NCI-H1436 (cell line): ENCODE measurements at regions not wholly inside any gene's neighbourhood (a gene's known extent, or its start where the extent isn't known, plus 50 kb on each side); places are given as distances from the start of the nearest gene placed in this dataset.

Source experiments
- DNase-seq: peaks from one replicate; lab custom pipeline; 2025; lab: John Stamatoyannopoulos, UW

DNA sequence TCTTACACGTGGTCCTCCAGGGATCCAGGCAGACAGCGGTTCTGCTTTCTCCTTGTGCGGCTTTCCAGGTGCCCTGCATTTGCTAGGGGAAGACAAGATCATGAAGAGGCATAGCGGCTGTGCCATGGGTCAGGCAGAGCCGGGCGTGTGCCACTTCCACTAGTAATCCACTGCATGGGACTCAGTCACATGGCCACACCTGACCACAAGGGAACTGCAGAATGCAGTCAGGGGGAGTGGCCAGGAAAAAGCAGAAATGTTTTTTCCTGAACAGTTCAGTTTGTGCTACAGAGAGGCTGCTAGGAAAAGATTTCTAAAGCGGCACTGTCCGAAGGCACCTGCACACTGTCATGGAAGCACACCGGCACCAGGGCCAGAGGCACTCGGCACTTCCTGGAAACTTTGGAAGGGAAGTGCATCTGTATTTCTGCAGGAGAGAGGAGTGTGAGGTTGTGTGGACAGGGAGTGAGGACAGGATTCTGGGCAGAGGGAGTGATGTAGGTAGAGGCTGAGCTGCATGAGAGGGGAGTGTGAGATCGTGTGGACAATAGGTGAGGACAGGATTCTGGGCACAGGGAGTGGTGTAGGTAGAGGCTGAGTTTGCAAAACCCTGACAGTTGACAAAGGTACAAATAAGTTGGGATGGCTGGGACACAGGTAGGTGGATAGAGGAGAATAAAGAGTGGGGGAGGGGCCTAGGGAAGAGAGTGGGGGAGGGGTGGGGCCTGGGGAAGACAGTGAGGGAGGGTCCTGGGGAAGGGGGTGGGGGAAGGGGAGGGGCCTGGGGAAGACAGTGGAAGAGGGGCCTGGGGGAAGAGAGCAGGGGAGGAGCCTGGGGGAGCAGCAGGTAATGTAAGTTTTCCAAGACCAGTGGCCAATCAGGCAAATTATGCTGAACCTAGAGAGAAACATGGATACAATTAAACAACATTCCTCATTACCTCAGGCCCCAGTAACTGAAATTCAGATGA is 1436.3 kb downstream of the TBC1D22A start:
- no peak for DNase-seq

DNA sequence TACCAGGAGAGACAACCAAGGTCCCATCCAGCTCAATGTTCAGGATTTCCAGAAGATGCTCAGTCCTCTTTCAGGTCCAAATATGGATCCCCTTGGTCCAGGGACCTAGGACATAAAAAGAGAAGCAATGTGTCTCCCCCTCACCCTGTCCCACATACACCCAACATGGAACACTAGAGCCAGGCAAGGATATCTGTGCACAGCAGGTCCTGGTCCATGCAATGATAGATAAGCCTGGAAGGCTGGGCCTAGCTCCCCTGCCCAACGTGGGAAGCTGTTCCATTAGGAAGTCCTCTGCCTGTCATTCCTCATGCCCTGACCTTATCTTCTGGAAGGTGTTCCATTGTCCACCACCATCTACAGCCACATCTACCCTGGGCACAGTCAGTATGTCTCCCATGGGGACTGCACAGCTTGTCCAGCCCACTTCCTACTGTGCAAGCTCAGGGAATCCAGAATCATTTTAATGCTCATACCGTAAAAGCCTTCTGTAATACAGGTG is 1434.8 kb downstream of the TBC1D22A start:
- DNase-seq, result no peak

DNA sequence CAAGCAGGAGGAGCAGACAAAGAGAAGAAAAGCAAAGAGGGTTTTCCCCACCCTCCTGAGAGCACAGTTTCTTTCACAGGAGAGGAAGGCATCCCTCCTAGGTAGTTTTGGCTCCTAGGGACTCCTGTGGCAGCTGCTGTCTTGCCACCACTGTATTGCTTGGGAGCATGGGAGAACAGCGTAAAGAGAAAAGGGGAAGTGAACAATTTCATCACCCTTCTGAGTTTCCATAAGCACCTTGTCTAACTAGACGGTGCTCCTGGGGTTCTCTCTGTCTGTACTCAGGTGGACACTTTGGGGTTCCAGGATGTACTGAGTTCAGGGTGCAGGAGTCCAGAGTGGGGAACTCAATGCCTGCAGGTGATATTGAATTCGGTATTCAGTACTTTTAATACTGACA is 1430.5 kb downstream of the TBC1D22A start:
- DNase-seq, result no peak

DNA sequence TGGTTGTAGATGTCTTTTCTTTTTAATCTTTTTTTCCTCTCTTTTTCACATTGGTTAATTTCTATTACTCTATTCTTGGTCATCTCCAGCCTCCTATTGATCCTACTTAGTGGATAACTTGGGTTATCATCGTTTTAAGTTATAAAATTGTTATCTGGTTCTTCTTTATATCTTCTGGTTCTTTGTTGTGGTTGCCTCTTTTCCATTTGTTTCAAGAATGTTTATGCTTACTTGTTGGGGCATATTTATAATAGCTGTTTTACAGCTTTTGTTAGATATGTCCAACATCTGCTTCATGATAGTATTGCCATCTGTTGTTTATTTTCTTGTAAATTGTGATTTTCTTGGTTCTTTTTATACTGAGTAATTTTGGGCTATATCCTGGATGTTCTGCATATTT is 1429.6 kb downstream of the TBC1D22A start:
- DNase-seq, result no peak

DNA sequence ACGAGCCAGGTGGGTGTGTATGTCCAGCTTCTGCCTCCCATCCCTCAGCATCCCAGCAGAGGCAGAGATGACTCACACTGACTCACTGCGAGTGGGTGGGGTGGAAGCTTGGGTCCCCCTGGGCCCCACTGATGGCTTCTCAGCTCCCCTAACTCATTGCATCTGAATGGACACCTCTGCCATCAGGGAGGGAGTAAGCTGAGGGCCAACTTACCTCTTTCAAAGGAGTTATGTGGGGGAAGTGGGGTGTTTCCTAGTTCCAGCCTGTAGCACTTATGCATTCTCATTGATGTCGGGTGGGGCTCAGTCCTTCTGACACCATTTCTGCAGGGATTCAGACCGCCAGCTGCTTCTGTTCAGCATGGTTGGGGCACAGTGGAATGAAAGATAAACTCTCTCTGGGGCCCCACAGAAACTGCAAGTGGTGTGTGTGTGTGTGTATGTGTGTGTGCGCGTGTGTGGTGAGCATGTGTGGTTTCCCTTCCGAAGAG is 1425.8 kb downstream of the TBC1D22A start:
- DNase-seq, result no peak

DNA sequence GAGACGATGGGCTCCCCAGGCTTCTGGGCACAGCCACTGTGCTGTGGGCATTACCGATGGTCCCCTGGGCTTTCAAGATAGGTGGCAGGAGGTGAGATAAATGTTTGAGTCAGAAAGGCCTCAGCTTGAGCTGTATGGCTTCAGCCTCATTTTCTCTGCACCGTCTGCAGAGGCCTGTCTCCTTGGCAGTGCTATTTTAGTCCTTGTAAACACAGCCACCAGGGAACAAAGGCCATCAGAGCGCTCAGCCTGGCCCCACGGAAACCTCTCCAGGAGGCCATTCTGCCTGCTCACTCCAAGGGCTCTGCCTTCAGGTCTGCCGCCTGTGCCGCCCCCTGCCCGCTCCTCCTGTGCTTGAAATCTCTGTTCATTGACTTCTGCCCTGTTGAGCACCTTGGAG is 1424.9 kb downstream of the TBC1D22A start:
- no peak for DNase-seq

DNA sequence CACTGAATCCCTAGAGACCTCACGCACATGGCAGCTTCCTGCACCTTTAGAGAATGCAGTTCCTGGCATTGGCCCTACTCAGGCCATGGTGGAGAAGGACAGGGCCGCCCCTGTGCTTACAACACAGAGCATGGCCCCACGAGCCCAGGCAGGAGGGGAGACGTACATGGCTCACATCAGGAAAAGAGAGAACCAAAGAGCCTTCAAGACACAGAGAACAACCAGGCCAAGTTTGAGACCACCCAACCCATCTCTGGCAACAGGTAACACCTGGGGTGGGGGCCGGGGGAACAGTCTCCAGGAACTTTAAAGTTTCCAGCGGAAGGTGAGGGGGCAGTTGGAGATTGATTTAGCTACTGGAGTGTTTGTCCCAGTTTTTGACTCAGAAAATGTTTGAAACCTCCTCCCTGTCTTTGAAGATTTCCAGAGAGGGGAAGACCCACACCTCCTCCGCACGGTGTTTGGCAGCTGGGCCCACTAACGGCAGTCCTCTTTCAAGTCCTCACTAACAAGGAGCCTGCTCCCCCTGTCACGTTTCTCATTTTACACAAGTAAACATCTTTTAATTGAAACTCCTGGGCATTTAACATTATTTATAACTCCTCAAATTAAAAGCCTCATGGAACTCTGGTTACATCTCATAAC is 1423.8 kb downstream of the TBC1D22A start:
- DNase-seq, result no peak

DNA sequence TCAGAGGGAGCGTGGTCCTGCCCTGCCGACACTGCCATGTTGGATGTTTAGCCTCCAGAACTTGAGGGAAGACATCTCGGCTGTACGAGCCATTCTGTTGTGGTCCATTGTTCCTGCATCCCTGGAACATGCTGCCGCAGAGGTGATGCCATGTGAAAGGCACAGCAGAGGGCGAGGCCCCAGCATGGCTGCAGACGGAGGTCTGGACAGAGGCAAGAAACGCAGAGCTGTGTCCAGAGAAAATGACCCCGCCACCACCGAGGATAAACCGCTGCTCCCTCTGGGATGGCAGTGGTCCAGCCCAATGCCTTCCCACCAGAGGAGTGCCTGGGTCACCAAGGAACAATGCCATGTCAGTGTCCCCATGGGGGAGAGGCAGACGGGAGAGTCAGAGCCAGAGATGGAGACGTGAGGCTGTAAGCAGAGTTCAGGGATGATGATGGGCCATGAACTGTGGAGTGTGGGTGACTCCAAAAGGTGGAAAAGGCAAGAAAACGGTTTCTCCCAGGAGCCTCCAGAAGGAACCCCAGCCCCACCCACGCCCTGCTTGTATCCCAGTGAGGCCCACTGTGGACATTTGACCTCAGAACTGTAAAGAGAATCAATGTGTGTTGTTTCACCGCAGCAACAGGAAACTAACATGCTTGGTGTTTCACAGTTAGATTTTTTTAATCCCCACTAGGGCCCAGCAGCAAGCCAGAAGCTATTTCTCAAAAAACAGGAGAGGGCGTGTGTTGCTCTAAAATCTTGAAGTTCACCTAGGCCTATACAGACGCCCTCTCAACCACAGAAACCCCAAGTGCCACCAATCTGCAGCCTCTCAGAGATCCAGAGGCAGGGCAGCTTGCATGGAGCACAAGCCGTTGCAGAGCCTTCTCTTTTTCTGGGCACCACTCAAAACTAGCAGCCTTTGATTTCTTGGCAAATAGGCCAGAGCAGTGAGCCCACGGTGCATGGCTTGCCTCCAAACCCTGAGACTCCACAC is 1422.9 kb downstream of the TBC1D22A start:
- DNase-seq, result no peak

DNA sequence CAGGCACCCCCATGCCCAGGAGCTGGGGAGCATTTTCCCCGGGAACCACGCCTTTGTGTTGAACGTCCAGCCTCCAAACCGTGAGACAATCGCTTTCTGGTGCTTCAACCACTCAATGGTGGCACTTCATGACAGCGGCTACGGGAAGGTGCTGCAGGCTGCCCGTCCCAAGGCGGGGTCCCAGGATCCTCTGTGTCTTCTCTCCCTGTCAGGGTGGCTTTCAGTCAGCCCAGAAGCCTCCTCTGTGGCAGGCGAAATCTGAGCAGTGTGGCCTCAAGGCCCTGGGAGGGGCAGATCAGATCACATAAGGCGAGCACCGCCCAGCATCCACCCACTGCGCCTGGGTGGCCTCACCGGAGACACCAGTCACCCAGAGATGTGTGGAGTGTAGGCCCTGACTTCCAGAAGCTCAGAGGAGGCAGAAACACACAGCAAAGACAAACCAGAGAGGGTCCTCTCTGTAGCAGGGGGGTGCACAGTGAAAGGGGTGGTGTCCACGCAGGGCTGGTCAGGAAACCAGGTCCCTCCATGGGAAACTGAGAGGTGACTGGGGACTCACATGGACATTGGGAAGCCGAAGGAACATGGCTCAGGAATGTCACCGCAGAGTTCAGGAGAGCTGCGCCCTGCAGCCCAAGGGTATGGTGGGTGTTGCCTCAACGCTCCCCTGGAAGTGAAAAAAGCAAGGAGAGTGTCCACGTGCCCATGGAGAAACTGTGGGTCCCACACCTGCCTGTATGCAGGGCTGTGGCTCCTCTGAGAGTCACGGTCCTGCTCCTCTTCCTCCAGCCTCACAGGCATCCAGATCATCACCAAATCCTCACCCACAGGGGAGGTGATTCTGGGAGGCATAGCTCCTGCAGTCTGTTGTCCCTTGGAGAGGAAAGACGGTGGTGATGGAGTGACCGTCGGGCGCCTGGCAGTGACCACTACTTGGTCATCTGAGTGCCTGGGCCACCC is 1420.7 kb downstream of the TBC1D22A start:
- no peak for DNase-seq

DNA sequence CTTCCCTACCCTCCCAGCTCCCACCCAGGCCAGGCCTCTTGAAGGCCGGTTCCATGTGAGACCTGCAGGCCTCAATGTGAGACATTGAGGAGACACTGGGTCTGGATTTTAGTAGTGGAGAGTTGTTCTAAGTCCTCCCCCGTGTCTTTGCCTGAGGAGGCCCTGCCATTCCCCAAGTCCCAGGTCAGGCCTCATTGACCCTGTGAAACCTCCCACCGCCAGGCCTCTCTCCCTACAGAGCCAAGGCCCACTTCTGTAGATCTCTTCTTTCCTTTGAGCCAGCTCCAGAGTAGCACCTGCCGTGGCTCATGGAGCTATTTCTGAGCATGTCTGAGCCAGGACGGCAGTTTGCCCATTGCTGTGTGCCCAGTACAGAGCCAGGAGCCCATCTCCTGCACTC is 1419.6 kb downstream of the TBC1D22A start:
- DNase-seq, result no peak

DNA sequence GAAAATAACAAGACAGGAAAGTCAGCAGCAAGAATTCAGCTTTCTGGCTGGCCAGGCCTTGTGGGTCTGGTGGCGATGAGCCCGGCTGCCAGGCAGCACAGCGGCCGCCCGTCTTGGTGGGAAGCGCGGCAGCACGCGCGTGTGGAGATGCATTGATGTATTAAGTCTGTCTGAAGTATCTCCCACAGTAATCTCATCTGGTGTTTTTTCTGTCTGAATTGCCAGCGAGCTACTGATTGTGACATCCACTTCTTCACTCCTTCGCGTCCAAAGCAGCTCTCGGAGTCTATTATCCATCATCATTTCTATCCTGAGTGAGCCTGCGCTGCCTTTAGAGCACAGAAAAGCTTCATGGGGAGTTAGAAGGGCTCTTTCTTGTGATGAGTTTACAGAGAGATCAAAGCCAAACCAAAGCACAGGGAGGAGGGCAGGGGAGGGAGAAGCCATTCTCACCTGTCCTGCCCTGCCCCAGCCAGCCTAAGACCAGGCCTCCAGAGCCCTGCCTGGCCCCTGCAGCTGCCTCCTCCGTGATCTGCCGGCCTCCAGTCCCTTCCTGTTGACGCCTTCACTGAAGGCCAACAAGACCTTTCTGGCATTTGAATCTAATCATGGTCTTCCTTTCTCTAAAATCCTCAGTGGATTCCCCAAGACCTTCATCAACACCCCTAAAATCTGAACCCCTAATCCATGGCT is 1419.0 kb downstream of the TBC1D22A start:
- no peak for DNase-seq

DNA sequence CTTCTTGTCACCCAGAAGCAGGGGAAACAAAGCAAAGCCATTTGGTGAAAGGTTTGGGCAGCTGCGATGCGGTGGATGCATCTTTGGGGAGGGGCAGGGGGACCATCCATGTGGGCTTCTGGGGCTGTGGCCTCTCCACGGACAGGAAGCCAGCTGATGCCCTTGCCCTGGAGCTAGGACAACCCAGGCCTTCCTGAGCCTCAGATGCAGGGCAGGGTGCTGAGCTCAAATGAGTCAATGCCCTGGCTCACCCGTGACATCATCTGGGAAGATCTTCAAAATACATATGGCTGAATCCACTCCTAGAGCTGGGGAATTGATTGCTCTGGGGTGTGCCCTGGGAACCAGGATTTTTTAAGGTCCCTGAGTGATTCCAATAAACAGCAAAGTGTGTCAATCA is 1418.2 kb downstream of the TBC1D22A start:
- DNase-seq, result no peak

DNA sequence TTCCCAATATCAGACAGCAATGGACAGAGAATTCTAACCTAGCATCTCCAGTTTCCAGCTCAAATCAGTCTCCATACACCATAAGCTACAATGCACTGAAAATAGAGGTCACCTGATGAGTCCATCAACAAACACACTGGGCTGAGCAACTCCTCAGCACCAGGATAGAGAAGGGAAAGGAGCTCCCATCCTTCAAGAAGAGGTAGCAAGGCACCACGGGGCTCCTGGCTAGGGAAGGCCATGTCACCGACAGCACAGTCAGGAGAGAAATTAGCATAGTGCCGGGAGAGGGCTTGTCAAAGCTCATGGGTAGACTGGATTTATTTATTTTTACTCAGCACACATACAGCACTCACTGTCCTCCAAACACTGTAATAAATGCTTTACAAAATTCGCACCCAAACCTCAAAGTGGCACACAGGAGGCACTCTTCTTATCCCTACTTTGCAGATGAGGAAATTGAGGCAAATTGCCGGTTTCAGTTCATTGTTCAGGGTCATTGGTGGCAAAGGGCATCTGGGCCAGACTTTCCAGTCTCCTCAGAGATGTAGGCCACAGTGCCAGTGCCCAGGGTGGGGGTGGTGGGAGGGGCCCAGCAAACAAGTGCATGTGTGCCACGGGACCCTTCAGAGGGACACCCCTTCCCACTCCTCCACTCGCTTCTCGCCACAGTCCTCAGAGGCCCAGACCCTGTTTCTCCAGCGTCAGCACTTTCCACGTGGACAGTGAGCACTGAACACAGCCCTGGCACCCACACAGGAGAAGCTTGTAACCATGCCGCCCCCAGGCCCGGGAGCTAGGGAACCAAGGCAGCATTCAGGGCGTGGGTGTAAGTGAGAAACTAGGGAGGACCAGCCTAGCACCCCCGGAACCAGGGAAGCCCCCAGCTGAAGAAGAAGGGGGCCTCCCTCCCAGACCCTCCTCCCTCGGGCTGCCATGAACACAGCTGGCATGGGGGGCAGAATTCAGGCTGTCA is 1417.4 kb downstream of the TBC1D22A start:
- DNase-seq, result no peak

DNA sequence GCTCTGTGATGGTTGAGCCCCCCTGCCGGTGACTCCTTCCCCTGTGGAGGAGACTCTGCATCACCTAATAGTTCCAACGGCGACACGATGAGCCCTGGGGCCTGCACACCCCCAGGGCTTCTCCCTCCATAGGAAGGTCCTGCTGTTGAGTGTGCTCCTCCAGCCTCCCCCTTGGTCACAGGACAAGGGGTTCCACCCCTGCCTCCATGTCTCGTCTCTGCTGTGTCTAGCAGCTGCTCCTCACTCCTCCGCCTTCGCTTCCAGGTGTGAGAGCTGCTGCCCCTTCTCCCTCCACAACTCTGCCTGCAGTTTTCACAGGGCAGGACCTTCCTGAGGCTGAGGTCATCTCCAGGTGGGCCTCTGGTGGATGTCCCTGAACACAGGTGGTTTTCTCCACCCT is 1416.1 kb downstream of the TBC1D22A start:
- no peak for DNase-seq

DNA sequence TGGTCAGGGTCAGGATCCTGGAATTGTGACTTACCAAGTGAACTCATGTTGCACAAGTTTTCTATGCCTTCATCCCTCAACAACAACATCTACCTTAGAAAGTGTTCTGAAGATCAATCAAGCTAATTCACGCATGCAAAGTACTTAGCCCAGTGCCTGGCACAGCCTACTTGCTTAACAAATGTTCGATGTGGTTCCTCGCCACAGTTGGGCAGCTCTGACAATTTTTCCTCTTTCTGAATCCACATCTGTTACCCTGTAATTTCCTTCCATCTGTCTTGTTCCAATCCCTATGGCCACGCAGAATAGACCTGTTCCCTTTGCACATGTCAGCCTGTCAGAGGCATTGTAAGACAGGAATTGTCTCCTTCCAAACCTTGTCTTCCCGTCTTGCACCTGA is 1415.2 kb downstream of the TBC1D22A start:
- DNase-seq, result no peak

DNA sequence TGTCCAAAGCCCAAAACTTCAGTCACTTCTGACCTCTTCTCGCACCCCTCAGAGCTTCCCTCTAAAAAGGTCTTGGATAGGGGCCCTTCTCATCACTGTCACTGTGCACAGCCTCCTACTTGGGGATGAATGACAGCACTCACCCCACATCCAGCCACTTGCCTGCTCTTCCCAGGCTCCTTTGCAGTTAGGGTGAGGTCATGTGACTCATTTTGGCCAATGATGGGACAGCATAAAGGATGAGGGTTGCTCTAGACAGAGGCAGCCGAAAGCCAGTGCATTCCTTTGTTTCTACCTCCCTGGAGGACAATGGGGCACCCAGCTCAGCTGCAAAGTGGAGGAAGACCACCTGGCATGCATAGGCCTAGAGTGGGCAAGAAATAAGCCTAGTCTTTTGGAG is 1413.3 kb downstream of the TBC1D22A start:
- no peak for DNase-seq

DNA sequence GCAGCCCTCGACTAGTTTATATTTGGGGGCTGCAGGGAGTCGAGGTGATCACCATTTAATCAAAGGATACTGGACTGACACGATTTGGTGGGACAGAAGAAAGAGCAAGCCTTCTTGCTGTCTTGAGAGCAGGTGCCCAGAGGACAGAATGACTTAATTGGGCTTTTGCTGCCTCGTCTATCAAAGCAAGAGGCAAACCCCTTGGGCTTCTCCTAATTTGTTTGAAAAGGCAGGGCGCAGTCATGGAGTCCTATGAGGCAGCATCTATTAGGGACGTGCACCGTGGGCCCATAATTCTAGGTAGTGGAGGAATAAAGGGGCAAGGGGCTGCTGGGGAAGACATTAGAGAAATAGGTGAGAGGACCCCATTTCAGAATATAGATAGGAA is 1411.3 kb downstream of the TBC1D22A start:
- DNase-seq, result no peak

DNA sequence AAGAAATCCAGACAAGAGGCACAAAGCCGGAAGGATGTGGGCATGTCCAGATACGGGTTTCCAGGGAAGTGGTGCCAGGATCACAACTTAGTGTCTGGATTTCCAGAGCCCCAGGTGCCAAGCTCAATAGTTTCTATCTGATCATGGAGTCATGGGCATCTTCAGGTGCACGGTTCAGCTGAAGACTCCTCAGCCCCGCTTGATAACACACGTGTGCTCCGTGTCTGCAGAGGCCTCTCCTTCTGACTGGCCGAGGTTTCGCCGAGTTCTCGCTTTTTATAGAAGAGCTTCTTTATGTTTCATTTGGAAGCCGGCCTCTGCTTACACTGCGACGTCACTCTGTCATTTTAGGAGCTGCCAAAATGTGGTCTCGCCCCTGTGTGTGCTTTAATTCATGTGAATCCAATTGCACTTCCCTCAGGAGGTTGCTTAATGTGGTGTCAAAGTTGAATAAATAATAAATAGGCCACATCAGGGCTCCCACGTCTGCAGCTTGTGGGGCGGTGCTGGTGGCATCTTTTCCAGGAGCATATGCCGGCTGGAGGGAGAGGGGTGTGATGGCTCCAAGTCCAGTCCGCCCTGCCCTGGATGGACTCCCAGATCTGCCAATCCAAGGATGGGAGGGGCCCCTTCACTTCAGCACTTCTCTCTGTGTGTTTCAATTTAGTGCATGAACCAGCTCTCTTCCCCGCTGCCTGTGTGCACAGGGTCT is 1410.8 kb downstream of the TBC1D22A start:
- no peak for DNase-seq
